ENCODE measurements at regions not wholly inside any gene's neighbourhood (a gene's known extent, or its start where the extent isn't known, plus 50 kb on each side); places are given as distances from the start of the nearest gene placed in this dataset.

- no peak for TF ChIP-seq CREB1 (IDR thresholded peaks at IDR 0.05; ENCODE audit: low read depth)
- no peak for TF ChIP-seq USF1 (IDR thresholded peaks at IDR 0.05)
Observed at GRCh38 chr21:24424776-24425175, 1182.5 kb downstream of the MRPL39 start.

DNA sequence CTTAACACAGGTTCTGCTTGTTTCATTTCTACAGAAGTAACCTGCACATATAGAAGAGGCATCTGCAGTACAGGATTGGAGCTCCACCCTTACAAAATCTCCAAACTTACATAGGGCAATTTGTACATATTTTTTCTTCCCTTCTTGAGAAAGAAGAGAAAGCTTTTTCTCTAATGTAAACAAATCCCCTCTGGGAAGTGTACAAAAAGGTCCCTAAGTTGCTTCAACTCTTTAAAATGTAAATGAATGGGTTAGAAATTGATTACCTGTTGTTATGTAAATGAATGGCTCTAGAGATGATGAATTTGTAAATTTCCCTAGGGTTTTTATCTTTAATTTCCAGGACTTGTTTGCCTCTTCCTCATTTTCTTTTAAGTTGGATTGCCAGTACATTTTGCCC is 1183.7 kb downstream of the MRPL39 start:
- no peak for TF ChIP-seq RAD21 (IDR thresholded peaks at IDR 0.05; ENCODE audit: low read depth)
- no peak for TF ChIP-seq TAF1 (IDR thresholded peaks at IDR 0.05; ENCODE audit: low read depth)
- TF ChIP-seq CEBPB (IDR thresholded peaks at IDR 0.05) = no peak
- no peak for TF ChIP-seq YY1 (IDR thresholded peaks at IDR 0.05; ENCODE audit: low read depth)
- TF ChIP-seq, protein P1, sequence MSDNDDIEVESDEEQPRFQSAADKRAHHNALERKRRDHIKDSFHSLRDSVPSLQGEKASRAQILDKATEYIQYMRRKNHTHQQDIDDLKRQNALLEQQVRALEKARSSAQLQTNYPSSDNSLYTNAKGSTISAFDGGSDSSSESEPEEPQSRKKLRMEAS (IDR thresholded peaks at IDR 0.05) = no peak
- TF ChIP-seq, protein P2, sequence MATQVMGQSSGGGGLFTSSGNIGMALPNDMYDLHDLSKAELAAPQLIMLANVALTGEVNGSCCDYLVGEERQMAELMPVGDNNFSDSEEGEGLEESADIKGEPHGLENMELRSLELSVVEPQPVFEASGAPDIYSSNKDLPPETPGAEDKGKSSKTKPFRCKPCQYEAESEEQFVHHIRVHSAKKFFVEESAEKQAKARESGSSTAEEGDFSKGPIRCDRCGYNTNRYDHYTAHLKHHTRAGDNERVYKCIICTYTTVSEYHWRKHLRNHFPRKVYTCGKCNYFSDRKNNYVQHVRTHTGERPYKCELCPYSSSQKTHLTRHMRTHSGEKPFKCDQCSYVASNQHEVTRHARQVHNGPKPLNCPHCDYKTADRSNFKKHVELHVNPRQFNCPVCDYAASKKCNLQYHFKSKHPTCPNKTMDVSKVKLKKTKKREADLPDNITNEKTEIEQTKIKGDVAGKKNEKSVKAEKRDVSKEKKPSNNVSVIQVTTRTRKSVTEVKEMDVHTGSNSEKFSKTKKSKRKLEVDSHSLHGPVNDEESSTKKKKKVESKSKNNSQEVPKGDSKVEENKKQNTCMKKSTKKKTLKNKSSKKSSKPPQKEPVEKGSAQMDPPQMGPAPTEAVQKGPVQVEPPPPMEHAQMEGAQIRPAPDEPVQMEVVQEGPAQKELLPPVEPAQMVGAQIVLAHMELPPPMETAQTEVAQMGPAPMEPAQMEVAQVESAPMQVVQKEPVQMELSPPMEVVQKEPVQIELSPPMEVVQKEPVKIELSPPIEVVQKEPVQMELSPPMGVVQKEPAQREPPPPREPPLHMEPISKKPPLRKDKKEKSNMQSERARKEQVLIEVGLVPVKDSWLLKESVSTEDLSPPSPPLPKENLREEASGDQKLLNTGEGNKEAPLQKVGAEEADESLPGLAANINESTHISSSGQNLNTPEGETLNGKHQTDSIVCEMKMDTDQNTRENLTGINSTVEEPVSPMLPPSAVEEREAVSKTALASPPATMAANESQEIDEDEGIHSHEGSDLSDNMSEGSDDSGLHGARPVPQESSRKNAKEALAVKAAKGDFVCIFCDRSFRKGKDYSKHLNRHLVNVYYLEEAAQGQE (IDR thresholded peaks at IDR 0.05; ENCODE audit: low read depth) = no peak
- TF ChIP-seq CREB1 (IDR thresholded peaks at IDR 0.05; ENCODE audit: low read depth) = no peak
- TF ChIP-seq USF1 (IDR thresholded peaks at IDR 0.05) = no peak
- TF ChIP-seq TCF12 (IDR thresholded peaks at IDR 0.05; ENCODE audit: low read depth) = no peak
- TF ChIP-seq FOXM1 (IDR thresholded peaks at IDR 0.05; ENCODE audit: borderline replicate concordance, low read depth) = no peak
- TF ChIP-seq TEAD4 (IDR thresholded peaks at IDR 0.05) = no peak
- no peak for TF ChIP-seq NFIC (IDR thresholded peaks at IDR 0.05)
- TF ChIP-seq EP300 (IDR thresholded peaks at IDR 0.05; ENCODE audit: borderline replicate concordance) = no peak
- TF ChIP-seq ZBTB7A (IDR thresholded peaks at IDR 0.05; ENCODE audit: low read depth) = no peak

- TF ChIP-seq USF1 (IDR thresholded peaks at IDR 0.05) (no peak), NFIC (IDR thresholded peaks at IDR 0.05) (no peak), YY1 (IDR thresholded peaks at IDR 0.05; ENCODE audit: low read depth) (no peak), TAF1 (IDR thresholded peaks at IDR 0.05; ENCODE audit: low read depth) (no peak), ZBTB7A (IDR thresholded peaks at IDR 0.05; ENCODE audit: low read depth) (no peak), CREB1 (IDR thresholded peaks at IDR 0.05; ENCODE audit: low read depth) (no peak)
- TF ChIP-seq, protein P1 (IDR thresholded peaks at IDR 0.05) = no peak
Observed at GRCh38 chr21:24420689-24421088, 1186.6 kb downstream of the MRPL39 start.

- TF ChIP-seq TEAD4 (IDR thresholded peaks at IDR 0.05) (no peak), ZBTB7A (IDR thresholded peaks at IDR 0.05; ENCODE audit: low read depth) (no peak), CEBPB (IDR thresholded peaks at IDR 0.05) (no peak), TCF12 (IDR thresholded peaks at IDR 0.05; ENCODE audit: low read depth) (no peak), EGR1 (IDR thresholded peaks at IDR 0.05) (no peak), EP300 (IDR thresholded peaks at IDR 0.05; ENCODE audit: borderline replicate concordance) (no peak), FOXM1 (IDR thresholded peaks at IDR 0.05; ENCODE audit: borderline replicate concordance, low read depth) (no peak), YY1 (IDR thresholded peaks at IDR 0.05; ENCODE audit: low read depth) (no peak), NFIC (IDR thresholded peaks at IDR 0.05) (no peak), CREB1 (IDR thresholded peaks at IDR 0.05; ENCODE audit: low read depth) (no peak), RAD21 (IDR thresholded peaks at IDR 0.05; ENCODE audit: low read depth) (no peak), TAF1 (IDR thresholded peaks at IDR 0.05; ENCODE audit: low read depth) (no peak), USF1 (IDR thresholded peaks at IDR 0.05) (no peak)
- TF ChIP-seq, protein P2 (IDR thresholded peaks at IDR 0.05; ENCODE audit: low read depth) = no peak
- TF ChIP-seq, protein P1 (IDR thresholded peaks at IDR 0.05) = no peak
Observed at GRCh38 chr21:24418671-24419070, 1188.6 kb downstream of the MRPL39 start.

GRCh38 chr21:24411429-24411828 is 1195.9 kb downstream of the MRPL39 start:
- TF ChIP-seq TCF12 (IDR thresholded peaks at IDR 0.05; ENCODE audit: low read depth) (no peak), ZBTB7A (IDR thresholded peaks at IDR 0.05; ENCODE audit: low read depth) (no peak), TEAD4 (IDR thresholded peaks at IDR 0.05) (no peak), EP300 (IDR thresholded peaks at IDR 0.05; ENCODE audit: borderline replicate concordance) (no peak), YY1 (IDR thresholded peaks at IDR 0.05; ENCODE audit: low read depth) (no peak), EGR1 (IDR thresholded peaks at IDR 0.05) (no peak), FOXM1 (IDR thresholded peaks at IDR 0.05; ENCODE audit: borderline replicate concordance, low read depth) (no peak)
- TF ChIP-seq, protein P2 (IDR thresholded peaks at IDR 0.05; ENCODE audit: low read depth) = no peak
- TF ChIP-seq, protein P1 (IDR thresholded peaks at IDR 0.05) = no peak
